ENCODE measurements at regions not wholly inside any gene's neighbourhood (a gene's known extent, or its start where the extent isn't known, plus 50 kb on each side); places are given as distances from the start of the nearest gene placed in this dataset.

DNA sequence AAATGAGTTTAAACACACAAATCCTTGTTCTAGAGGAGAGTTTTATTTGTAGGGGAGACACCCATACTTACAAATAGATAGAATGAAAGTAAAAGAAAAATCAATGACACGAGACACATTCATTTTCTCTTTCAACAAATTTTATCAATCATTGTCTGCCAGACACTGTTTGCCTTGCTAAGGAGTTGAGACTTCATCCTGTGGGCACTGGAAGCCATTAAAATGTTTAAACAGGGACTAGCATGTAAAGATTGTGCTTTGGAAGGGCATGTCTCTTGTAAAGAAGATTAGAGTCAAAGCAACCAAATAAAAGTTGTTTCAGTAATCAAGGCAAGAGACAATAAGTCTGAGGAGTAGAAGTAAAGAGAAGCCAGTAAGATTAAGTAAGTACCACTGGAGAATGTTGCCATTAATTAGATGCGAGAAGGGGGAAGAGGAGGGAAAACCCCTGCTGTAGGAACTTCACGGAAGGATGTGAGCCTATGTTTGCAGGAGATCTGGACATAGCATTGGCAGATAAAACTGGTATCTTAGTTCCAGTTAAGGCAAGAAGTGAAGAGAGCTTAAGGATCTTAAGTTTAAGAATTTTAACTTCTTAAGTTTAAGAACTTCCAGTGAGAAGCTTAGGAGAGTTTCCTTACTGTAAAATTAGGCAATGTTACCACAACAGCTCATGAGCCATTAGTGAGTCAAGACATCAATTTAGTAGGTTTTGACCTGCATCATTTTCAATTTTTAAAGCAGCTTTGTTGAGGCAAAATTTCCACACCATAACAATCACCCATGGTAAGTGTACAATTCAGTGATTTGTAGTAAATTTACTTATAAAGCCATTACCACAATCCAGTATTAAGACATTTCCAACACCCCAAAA, 117.0 kb upstream of the UST start:
- TF ChIP-seq, protein P1, sequence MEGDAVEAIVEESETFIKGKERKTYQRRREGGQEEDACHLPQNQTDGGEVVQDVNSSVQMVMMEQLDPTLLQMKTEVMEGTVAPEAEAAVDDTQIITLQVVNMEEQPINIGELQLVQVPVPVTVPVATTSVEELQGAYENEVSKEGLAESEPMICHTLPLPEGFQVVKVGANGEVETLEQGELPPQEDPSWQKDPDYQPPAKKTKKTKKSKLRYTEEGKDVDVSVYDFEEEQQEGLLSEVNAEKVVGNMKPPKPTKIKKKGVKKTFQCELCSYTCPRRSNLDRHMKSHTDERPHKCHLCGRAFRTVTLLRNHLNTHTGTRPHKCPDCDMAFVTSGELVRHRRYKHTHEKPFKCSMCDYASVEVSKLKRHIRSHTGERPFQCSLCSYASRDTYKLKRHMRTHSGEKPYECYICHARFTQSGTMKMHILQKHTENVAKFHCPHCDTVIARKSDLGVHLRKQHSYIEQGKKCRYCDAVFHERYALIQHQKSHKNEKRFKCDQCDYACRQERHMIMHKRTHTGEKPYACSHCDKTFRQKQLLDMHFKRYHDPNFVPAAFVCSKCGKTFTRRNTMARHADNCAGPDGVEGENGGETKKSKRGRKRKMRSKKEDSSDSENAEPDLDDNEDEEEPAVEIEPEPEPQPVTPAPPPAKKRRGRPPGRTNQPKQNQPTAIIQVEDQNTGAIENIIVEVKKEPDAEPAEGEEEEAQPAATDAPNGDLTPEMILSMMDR (conservative IDR thresholded peaks at IDR 0.05 in 1 of 2, IDR thresholded peaks at IDR 0.05 in 1 of 2; ENCODE audit: low read depth in 1 of 2, low read length in 2 of 2), result no peak
- no peak for TF ChIP-seq EZH2 (IDR thresholded peaks at IDR 0.05; ENCODE audit: low read length, missing control alignments)
